ENCODE measurements at regions not wholly inside any gene's neighbourhood (a gene's known extent, or its start where the extent isn't known, plus 50 kb on each side); places are given as distances from the start of the nearest gene placed in this dataset.

- intact Hi-C loops (cut with DNase I; ENCODE audit: low total_unique reads) = no loop called here
- DNase-seq (no peak), ATAC-seq (no peak)
- no peaks in the 10 kb centered on the region for H3K36me3 ChIP-seq
- H3K9me3 ChIP-seq = no peaks in the 10 kb centered on the region
- in situ Hi-C loops (cut with MboI; ENCODE audit: low sequenced_read_pairs in 4 of 4) = no loop called here
- H3K27me3 ChIP-seq = no peaks in the 10 kb centered on the region
- no peaks in the 10 kb centered on the region for H3K4me1 ChIP-seq
- no peak overlapping the region for H3K4me3 ChIP-seq
- no peak overlapping the region for H3K27ac ChIP-seq
- TF ChIP-seq, protein P1, sequence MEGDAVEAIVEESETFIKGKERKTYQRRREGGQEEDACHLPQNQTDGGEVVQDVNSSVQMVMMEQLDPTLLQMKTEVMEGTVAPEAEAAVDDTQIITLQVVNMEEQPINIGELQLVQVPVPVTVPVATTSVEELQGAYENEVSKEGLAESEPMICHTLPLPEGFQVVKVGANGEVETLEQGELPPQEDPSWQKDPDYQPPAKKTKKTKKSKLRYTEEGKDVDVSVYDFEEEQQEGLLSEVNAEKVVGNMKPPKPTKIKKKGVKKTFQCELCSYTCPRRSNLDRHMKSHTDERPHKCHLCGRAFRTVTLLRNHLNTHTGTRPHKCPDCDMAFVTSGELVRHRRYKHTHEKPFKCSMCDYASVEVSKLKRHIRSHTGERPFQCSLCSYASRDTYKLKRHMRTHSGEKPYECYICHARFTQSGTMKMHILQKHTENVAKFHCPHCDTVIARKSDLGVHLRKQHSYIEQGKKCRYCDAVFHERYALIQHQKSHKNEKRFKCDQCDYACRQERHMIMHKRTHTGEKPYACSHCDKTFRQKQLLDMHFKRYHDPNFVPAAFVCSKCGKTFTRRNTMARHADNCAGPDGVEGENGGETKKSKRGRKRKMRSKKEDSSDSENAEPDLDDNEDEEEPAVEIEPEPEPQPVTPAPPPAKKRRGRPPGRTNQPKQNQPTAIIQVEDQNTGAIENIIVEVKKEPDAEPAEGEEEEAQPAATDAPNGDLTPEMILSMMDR (IDR thresholded peaks at IDR 0.05 in 4 of 5, conservative IDR thresholded peaks at IDR 0.05 in 1 of 5) = no peak
- no peak for TF ChIP-seq POLR2A (IDR thresholded peaks at IDR 0.05)
These were observed 77.2 kb upstream of the EPHA7 start for GRCh38 chr6:93496548-93496947.

GRCh38 chr6:93494057-93494456, 74.7 kb upstream of the EPHA7 start:
- intact Hi-C loops (cut with DNase I; ENCODE audit: low total_unique reads) (no loop called here), in situ Hi-C loops (cut with MboI; ENCODE audit: low sequenced_read_pairs in 4 of 4) (no loop called here)
- no peak for DNase-seq
- Histone ChIP-seq H3K36me3 (no peaks in the 10 kb centered on the region), H3K27me3 (no peaks in the 10 kb centered on the region), H3K27ac (no peak overlapping the region), H3K4me1 (no peaks in the 10 kb centered on the region), H3K9me3 (no peaks in the 10 kb centered on the region), H3K4me3 (no peak overlapping the region)
- TF ChIP-seq, protein P1 (IDR thresholded peaks at IDR 0.05 in 4 of 5, conservative IDR thresholded peaks at IDR 0.05 in 1 of 5) = no peak
- TF ChIP-seq POLR2A (IDR thresholded peaks at IDR 0.05) = no peak
- no peak for ATAC-seq

- no peak for TF ChIP-seq POLR2A (IDR thresholded peaks at IDR 0.05)
- TF ChIP-seq, protein P1 (IDR thresholded peaks at IDR 0.05 in 4 of 5, conservative IDR thresholded peaks at IDR 0.05 in 1 of 5) = no peak
- ATAC-seq (no peak), DNase-seq (no peak)
- Histone ChIP-seq H3K27ac (no peak overlapping the region), H3K9me3 (no peaks in the 10 kb centered on the region), H3K27me3 (no peaks in the 10 kb centered on the region), H3K36me3 (no peaks in the 10 kb centered on the region), H3K4me1 (no peaks in the 10 kb centered on the region), H3K4me3 (no peak overlapping the region)
- in situ Hi-C loops (cut with MboI; ENCODE audit: low sequenced_read_pairs in 4 of 4) = no loop called here
- intact Hi-C loops (cut with DNase I; ENCODE audit: low total_unique reads) = no loop called here
These were observed 55.4 kb upstream of the EPHA7 start for GRCh38 chr6:93474733-93475179.

DNA sequence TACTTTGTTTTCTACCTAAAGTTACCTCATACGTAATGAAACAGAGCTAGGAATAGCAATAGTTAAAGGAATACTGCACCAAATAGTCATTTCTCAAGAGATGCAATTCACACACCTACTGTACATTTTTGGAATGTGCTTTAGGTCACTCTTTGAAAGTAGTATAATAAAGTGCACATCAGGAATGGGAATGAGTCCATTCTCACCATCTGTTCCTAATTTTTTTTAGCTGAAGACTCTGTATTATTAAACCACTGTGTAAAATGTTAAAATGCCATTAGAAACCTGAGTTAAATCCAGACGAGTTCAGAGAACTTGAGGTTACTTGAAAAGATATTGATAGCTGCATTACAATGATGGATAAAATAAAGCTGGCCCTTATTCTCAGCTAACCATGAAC, 51.9 kb upstream of the EPHA7 start:
- Histone ChIP-seq H3K4me3 (no peak overlapping the region), H3K9me3 (no peaks in the 10 kb centered on the region), H3K27me3 (no peaks in the 10 kb centered on the region), H3K36me3 (no peaks in the 10 kb centered on the region), H3K27ac (no peak overlapping the region), H3K4me1 (no peaks in the 10 kb centered on the region)
- in situ Hi-C loops (cut with MboI; ENCODE audit: low sequenced_read_pairs in 4 of 4) = no loop called here
- TF ChIP-seq POLR2A (IDR thresholded peaks at IDR 0.05) = no peak
- TF ChIP-seq, protein P1 (IDR thresholded peaks at IDR 0.05 in 4 of 5, conservative IDR thresholded peaks at IDR 0.05 in 1 of 5) = no peak
- intact Hi-C loops (cut with DNase I; ENCODE audit: low total_unique reads) = no loop called here
- ATAC-seq (no peak), DNase-seq (no peak)

Measured in gastrocnemius medialis (tissue), 4 donors.